Upper lobe of right lung (tissue), 1 donor: ENCODE measurements at regions not wholly inside any gene's neighbourhood (a gene's known extent, or its start where the extent isn't known, plus 50 kb on each side); places are given as distances from the start of the nearest gene placed in this dataset.
"Not testable (repeated sequence)": the region's sequence is repeated elsewhere in the genome, so short reads cannot be mapped to it uniquely, and the experiment has no call there.

Experiments used
- ATAC-seq: fragments of 200-7000 bp; cut with Tn5 transposase; one replicate; pipeline ENCODE4 v1.9.1; 2020; ENCODE audit warnings: mild to moderate bottlenecking, moderate library complexity
- DNase-seq: peaks from one replicate; pipeline ENCODE4 v3.0.0-alpha.2; 2020
- H3K27ac ChIP-seq: fragments of 200-600 bp; one replicate; pipeline ENCODE4 v1.8.0; 2022
- H3K27me3 ChIP-seq: fragments of 200-600 bp; one replicate; pipeline ENCODE4 v1.8.0; 2022; ENCODE audit warnings: mild to moderate bottlenecking
- H3K36me3 ChIP-seq: fragments of 200-600 bp; one replicate; pipeline ENCODE4 v1.8.0; 2022
- H3K4me1 ChIP-seq: fragments of 200-600 bp; one replicate; pipeline ENCODE4 v1.8.0; 2022
- H3K4me3 ChIP-seq: fragments of 200-600 bp; one replicate; pipeline ENCODE4 v1.8.0; 2022; ENCODE audit warnings: mild to moderate bottlenecking
- H3K9me3 ChIP-seq: fragments of 200-600 bp; one replicate; pipeline ENCODE4 v1.8.0; 2022
- CTCF ChIP-seq: fragments of 200-600 bp; IDR thresholded peaks from one replicate; pipeline ENCODE4 v1.8.0; 2022; ENCODE audit warnings: antibody characterized with exemption
- intact Hi-C: fragments of 100-400 bp; cut with DNase I; formaldehyde crosslinking; loops from one replicate; pipeline ENCODE4 v1.11.0; 2022
- donor health status: DM: no; HTN: yes; CAD: no; lungs with severe emphysema.

- Histone ChIP-seq H3K27me3 (no peaks in the 10 kb centered on the region), H3K27ac (no peak overlapping the region), H3K36me3 (no peaks in the 10 kb centered on the region), H3K9me3 (no peaks in the 10 kb centered on the region), H3K4me3 (no peak overlapping the region), H3K4me1 (peaks cover 5% of the 10 kb centered on the region)
- DNase-seq, result no peak
- no peak for TF ChIP-seq CTCF
- intact Hi-C loops, result no loop called here
- ATAC-seq, result no peak
Observed at GRCh38 chr3:177804646-177805045, 607.4 kb upstream of the TBL1XR1 start.

GRCh38 chr3:177807150-177807875 is 610.0 kb upstream of the TBL1XR1 start:
- intact Hi-C loops, result no loop called here
- Histone ChIP-seq H3K27ac (peak overlapping the region; percentile 68), H3K4me1 (peaks cover 24% of the 10 kb centered on the region), H3K27me3 (no peaks in the 10 kb centered on the region), H3K9me3 (no peaks in the 10 kb centered on the region), H3K4me3 (no peak overlapping the region), H3K36me3 (no peaks in the 10 kb centered on the region)
- no peak for DNase-seq
- TF ChIP-seq CTCF, result no peak
- ATAC-seq, result peak; percentile 78

- peak overlapping the region; percentile 56 for H3K27ac ChIP-seq
- H3K27me3 ChIP-seq, intact Hi-C loops: not testable (repeated sequence)
Observed at GRCh38 chr3:177808928-177809478, 611.7 kb upstream of the TBL1XR1 start.

GRCh38 chr3:177810162-177810623 is 612.9 kb upstream of the TBL1XR1 start:
- no peaks in the 10 kb centered on the region for H3K27me3 ChIP-seq
- no peak for TF ChIP-seq CTCF
- H3K27ac ChIP-seq, result no peak overlapping the region
- peaks cover 24% of the 10 kb centered on the region for H3K4me1 ChIP-seq
- H3K9me3 ChIP-seq, result no peaks in the 10 kb centered on the region
- intact Hi-C loops, result no loop called here
- no peak overlapping the region for H3K4me3 ChIP-seq
- DNase-seq (no peak), ATAC-seq (peak; percentile 29)
- H3K36me3 ChIP-seq, result no peaks in the 10 kb centered on the region

More at GRCh38 chr3:177808928-177809478, 611.7 kb upstream of the TBL1XR1 start:
- H3K4me3 ChIP-seq, H3K9me3 ChIP-seq, ATAC-seq, DNase-seq, H3K36me3 ChIP-seq: not testable (repeated sequence)
- peaks cover 24% of the 10 kb centered on the region for H3K4me1 ChIP-seq

DNA sequence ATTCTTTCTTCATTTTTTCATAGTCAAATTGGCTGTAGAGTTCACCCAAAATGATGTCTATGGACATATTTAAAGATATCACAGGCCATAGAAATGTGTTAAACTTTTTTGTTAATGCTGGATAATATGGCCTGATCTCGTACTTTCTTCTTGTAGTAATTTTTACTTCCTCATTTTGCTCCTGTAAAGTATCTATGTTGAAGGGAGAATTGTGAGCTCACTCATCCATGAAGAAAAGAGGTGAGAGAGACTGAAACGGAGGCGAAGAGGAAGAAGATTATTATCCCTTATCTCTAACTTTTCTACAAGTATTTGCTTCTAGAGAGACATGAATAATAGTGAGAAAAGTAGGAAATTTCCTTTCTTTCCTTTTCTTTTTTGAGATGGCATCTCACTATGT is 613.8 kb upstream of the TBL1XR1 start:
- TF ChIP-seq CTCF, result no peak
- H3K27ac ChIP-seq, result no peak overlapping the region
- H3K4me3 ChIP-seq, result no peak overlapping the region
- no peaks in the 10 kb centered on the region for H3K9me3 ChIP-seq
- intact Hi-C loops, result no loop called here
- ATAC-seq, result no peak
- H3K4me1 ChIP-seq, result peaks cover 24% of the 10 kb centered on the region
- H3K36me3 ChIP-seq, result no peaks in the 10 kb centered on the region
- no peak for DNase-seq
- no peaks in the 10 kb centered on the region for H3K27me3 ChIP-seq

DNA sequence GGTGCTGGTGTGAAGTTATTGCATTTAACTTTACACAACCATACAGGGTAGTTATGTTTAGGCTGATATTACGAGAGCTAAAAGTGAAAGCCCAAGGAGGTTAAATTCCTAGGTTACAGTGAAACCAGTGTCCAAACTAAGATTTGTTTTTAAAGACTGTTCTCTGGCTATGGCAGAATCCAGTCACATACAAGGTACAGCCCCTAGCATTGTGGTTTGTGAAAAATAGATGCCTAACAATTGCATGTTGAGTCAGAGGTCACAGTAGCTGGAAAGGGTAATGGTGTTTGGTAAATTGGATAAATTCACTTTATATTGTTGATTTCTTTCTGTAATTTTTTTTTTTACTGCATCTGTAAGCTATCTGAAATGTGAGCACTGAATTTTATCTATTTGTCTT is 614.6 kb upstream of the TBL1XR1 start:
- intact Hi-C loops, result no loop called here
- peaks cover 24% of the 10 kb centered on the region for H3K4me1 ChIP-seq

More for the DNA sequence above, 614.6 kb upstream of the TBL1XR1 start:
- H3K4me3 ChIP-seq, result no peak overlapping the region
- no peak for TF ChIP-seq CTCF
- H3K27ac ChIP-seq, result no peak overlapping the region
- H3K27me3 ChIP-seq, result no peaks in the 10 kb centered on the region
- H3K9me3 ChIP-seq, result no peaks in the 10 kb centered on the region
- ATAC-seq, result no peak
- H3K36me3 ChIP-seq, result no peaks in the 10 kb centered on the region
- no peak for DNase-seq
